IMR-90 (cell line): ENCODE measurements at regions not wholly inside any gene's neighbourhood (a gene's known extent, or its start where the extent isn't known, plus 50 kb on each side); places are given as distances from the start of the nearest gene placed in this dataset.
A peak's percentile ranks its signal among the peaks of the same experiment; 100 is the strongest.

Source experiments
- ATAC-seq: fragments of 200-7000 bp; cut with Tn5 transposase; 2 replicates; pipeline ENCODE4 v1.9.1; 2020; ENCODE audit warnings: low read depth, mild to moderate bottlenecking, moderate library complexity
- BruUV-seq: library from RNA; stranded (reverse); fragments of 400-500 nt; replicated peaks from 2 replicates; lab custom pipeline; 2021; lab: Mats Ljungman, UMichigan
- CTCF ChIA-PET: fragments of 300-600 bp; formaldehyde crosslinking; extraction: SDS; loops from one replicate; lab custom pipeline; 2021; ENCODE audit warnings: antibody characterized with exemption; lab: Yijun Ruan, JAX
- POLR2A ChIA-PET: fragments of 300-600 bp; sonication (Branson Sonifier 250); formaldehyde crosslinking; loops from one replicate; lab custom pipeline; 2022; ENCODE audit warnings: antibody characterized with exemption; ENCODE audit not compliant: unreplicated experiment; lab: Charles Lee
- DNase-seq: peaks from one replicate; pipeline ENCODE4 v3.0.0; 2013
- H2AFZ ChIP-seq: replicated peaks from 2 replicates; pipeline ENCODE3; 2013; ENCODE audit warnings: low read length, mild to moderate bottlenecking; ENCODE audit not compliant: poor library complexity
- H2AK5ac ChIP-seq: 2 replicates; pipeline ENCODE4 v1.6.1; 2013; ENCODE audit warnings: low read depth, low read length, inconsistent platforms
- H2AK9ac ChIP-seq: replicated peaks from 2 replicates; pipeline ENCODE3; 2013; ENCODE audit warnings: mild to moderate bottlenecking, low read depth, low read length, moderate library complexity; ENCODE audit not compliant: poor library complexity
- H2BK120ac ChIP-seq: 2 replicates; pipeline ENCODE4 v1.6.1; 2013; ENCODE audit warnings: low read depth, low read length, inconsistent platforms
- H2BK15ac ChIP-seq: 3 replicates; pipeline ENCODE4 v1.6.1; 2013; ENCODE audit warnings: low read depth, low read length, inconsistent platforms
- H2BK20ac ChIP-seq: 2 replicates; pipeline ENCODE4 v1.6.1; 2013; ENCODE audit warnings: low read depth, mild to moderate bottlenecking, inconsistent platforms, low read length, moderate library complexity
- H2BK5ac ChIP-seq: 2 replicates; pipeline ENCODE4 v1.6.1; 2013; ENCODE audit warnings: mild to moderate bottlenecking, low read depth, low read length, inconsistent platforms; ENCODE audit not compliant: poor library complexity, severe bottlenecking
- H3K14ac ChIP-seq: replicated peaks from 2 replicates; pipeline ENCODE4 v1.6.1; 2013; ENCODE audit warnings: low read depth, low read length, inconsistent platforms
- H3K18ac ChIP-seq: 2 replicates; pipeline ENCODE4 v1.6.1; 2013; ENCODE audit warnings: low read depth, low read length, control low read depth
- H3K23ac ChIP-seq: 2 replicates; pipeline ENCODE4 v1.6.1; 2013; ENCODE audit warnings: low read depth, low read length, inconsistent platforms
- H3K27ac ChIP-seq: 2 replicates; pipeline ENCODE4 v1.5.1; 2013; ENCODE audit warnings: mild to moderate bottlenecking, control low read depth, low read length; ENCODE audit not compliant: insufficient read depth
- H3K27me3 ChIP-seq: 2 replicates; pipeline ENCODE4 v1.6.1; 2013; ENCODE audit warnings: low read length; ENCODE audit not compliant: control insufficient read depth, insufficient read depth
- H3K36me3 ChIP-seq: 2 replicates; pipeline ENCODE4 v1.6.1; 2013; ENCODE audit warnings: low read length, mixed read lengths; ENCODE audit not compliant: control insufficient read depth, insufficient read depth
- H3K4ac ChIP-seq: 2 replicates; pipeline ENCODE4 v1.6.1; 2013; ENCODE audit warnings: low read depth, low read length, inconsistent platforms
- H3K4me1 ChIP-seq: 2 replicates; pipeline ENCODE4 v1.6.1; 2013; ENCODE audit warnings: low read length, mixed read lengths; ENCODE audit not compliant: control insufficient read depth, insufficient read depth
- H3K4me2 ChIP-seq: 2 replicates; pipeline ENCODE4 v1.6.1; 2013; ENCODE audit warnings: low read depth, mild to moderate bottlenecking, control low read depth, low read length, moderate library complexity
- H3K4me3 ChIP-seq: 2 replicates; pipeline ENCODE4 v1.5.1; 2013; ENCODE audit warnings: low read depth, mild to moderate bottlenecking, control low read depth, low read length, moderate library complexity; ENCODE audit not compliant: insufficient read depth
- H3K56ac ChIP-seq: 2 replicates; pipeline ENCODE4 v1.6.1; 2013; ENCODE audit warnings: low read length, inconsistent platforms; ENCODE audit not compliant: insufficient read depth; ENCODE audit errors: extremely low read depth
- H3K79me1 ChIP-seq, 2 experiments: 2 replicates each; pipeline ENCODE4 v1.6.1; 2013; ENCODE audit warnings: low read length in 2 of 2, inconsistent platforms in 1 of 2, low read depth in 1 of 2
- H3K9ac ChIP-seq: 2 replicates; pipeline ENCODE4 v1.6.1; 2013; ENCODE audit warnings: low read depth, low read length, control low read depth
- H3K9me1 ChIP-seq: 2 replicates; pipeline ENCODE4 v1.6.1; 2013; ENCODE audit warnings: low read length, inconsistent platforms; ENCODE audit not compliant: insufficient read depth
- H3K9me3 ChIP-seq: 2 replicates; pipeline ENCODE4 v1.6.1; 2013; ENCODE audit warnings: low read length; ENCODE audit not compliant: control insufficient read depth, insufficient read depth
- H4K20me1 ChIP-seq: 2 replicates; pipeline ENCODE4 v1.6.1; 2013; ENCODE audit warnings: low read length, inconsistent platforms; ENCODE audit not compliant: insufficient read depth
- H4K5ac ChIP-seq: 2 replicates; pipeline ENCODE4 v1.6.1; 2013; ENCODE audit warnings: mild to moderate bottlenecking, low read depth, low read length, control low read depth
- H4K8ac ChIP-seq, 2 experiments: 2 replicates each; pipeline ENCODE4 v1.6.1; 2013; ENCODE audit warnings: low read depth in 2 of 2, low read length in 2 of 2, control low read depth in 1 of 2, inconsistent platforms in 1 of 2
- H4K91ac ChIP-seq: 2 replicates; pipeline ENCODE4 v1.6.1; 2013; ENCODE audit warnings: low read depth, low read length, inconsistent platforms; ENCODE audit not compliant: insufficient read depth
- BHLHE40 ChIP-seq: fragments of 150-350 bp; IDR thresholded peaks from 2 replicates; pipeline ENCODE4 v1.6.1; 2016; ENCODE audit warnings: mild to moderate bottlenecking, low read depth, low read length
- CHD1 ChIP-seq: IDR thresholded peaks from 2 replicates; pipeline ENCODE4 v1.6.1; 2012; ENCODE audit warnings: low read depth, low read length, improper control_type of control experiment
- FOS ChIP-seq: fragments of 150-350 bp; IDR thresholded peaks from 2 replicates; pipeline ENCODE4 v1.6.1; 2016; ENCODE audit warnings: low read depth, low read length
- MAFK ChIP-seq: IDR thresholded peaks from 2 replicates; pipeline ENCODE4 v1.6.1; 2012; ENCODE audit warnings: low read depth, low read length, improper control_type of control experiment
- MAZ ChIP-seq: IDR thresholded peaks from 2 replicates; pipeline ENCODE4 v1.6.1; 2012; ENCODE audit warnings: low read depth, mild to moderate bottlenecking, low read length, improper control_type of control experiment, moderate library complexity, borderline replicate concordance
- MXI1 ChIP-seq: IDR thresholded peaks from 2 replicates; pipeline ENCODE4 v1.6.1; 2012; ENCODE audit warnings: low read depth, mild to moderate bottlenecking, low read length, moderate library complexity, borderline replicate concordance
- POLR2A ChIP-seq: IDR thresholded peaks from 2 replicates; pipeline ENCODE4 v1.6.1; 2012; ENCODE audit warnings: mild to moderate bottlenecking, low read depth, low read length
- SMC3 ChIP-seq: fragments of 150-350 bp; IDR thresholded peaks from 2 replicates; pipeline ENCODE4 v1.6.1; 2016; ENCODE audit warnings: low read depth, mild to moderate bottlenecking, antibody characterized with exemption, low read length, moderate library complexity
- USF2 ChIP-seq: fragments of 150-350 bp; IDR thresholded peaks from 2 replicates; pipeline ENCODE4 v1.6.1; 2017; ENCODE audit warnings: mild to moderate bottlenecking, antibody characterized with exemption, low read length, low read depth
- WGBS, 2 experiments: methylation state at CpG; one replicate each; pipeline versions ENCODE4 v1.1.5 to v1.1.7; 2013; ENCODE audit warnings: missing lambda C conversion rate in 2 of 2; ENCODE audit not compliant: insufficient read length in 1 of 2; ENCODE audit errors: extremely low coverage in 2 of 2; 5-methylcytosine and 5-hydroxymethylcytosine counted together
- dilution Hi-C: fragments of 300-500 bp; cut with HindIII; formaldehyde crosslinking; loops from one replicate; pipeline ENCODE4 v1.14.3; 2018; ENCODE audit warnings: low sequenced_read_pairs; ENCODE audit not compliant: unreplicated experiment
- in situ Hi-C: fragments of 300-500 bp; cut with MboI; formaldehyde crosslinking; loops from 3 replicates; pipeline ENCODE4 v1.14.3; 2019; ENCODE audit warnings: low sequenced_read_pairs, inconsistent platforms, mixed read lengths
- intact Hi-C: fragments of 100-400 bp; cut with micrococcal nuclease; formaldehyde crosslinking; loops from 2 replicates; pipeline ENCODE4 v1.10.0; 2022

GRCh38 chr18:59087391-59087790 lies 52.3 kb upstream of the SEC11C start:
- H3K23ac ChIP-seq, result no peak overlapping the region
- no peaks in the 10 kb centered on the region for H3K79me1 ChIP-seq
- H2AK5ac ChIP-seq, result no peak overlapping the region
- peaks cover 28% of the 10 kb centered on the region for H3K27me3 ChIP-seq
- H2BK120ac ChIP-seq, result no peak overlapping the region
- no peaks in the 10 kb centered on the region; the same call in 1 of the 2 replicates for H3K4me1 ChIP-seq
- no peak overlapping the region for H3K56ac ChIP-seq
- H4K8ac ChIP-seq, result no peak overlapping the region
- H3K27ac ChIP-seq, result no peak overlapping the region
- no peak for TF ChIP-seq MAFK
- TF ChIP-seq CHD1, result no peak
- no peak for TF ChIP-seq MAZ
- no peak for TF ChIP-seq BHLHE40
- no peak for TF ChIP-seq USF2
- no peak for TF ChIP-seq POLR2A
- TF ChIP-seq SMC3, result no peak
- TF ChIP-seq MXI1, result no peak
- TF ChIP-seq FOS, result no peak
- dilution Hi-C loops, result no loop called here
- no peak overlapping the region for H3K14ac ChIP-seq
- H2BK15ac ChIP-seq, result no peak overlapping the region
- no peak overlapping the region for H2BK5ac ChIP-seq
- no peaks in the 10 kb centered on the region for H3K9me1 ChIP-seq
- no peak overlapping the region for H4K91ac ChIP-seq
- no peak overlapping the region for H3K18ac ChIP-seq
- in situ Hi-C loops, result no loop called here
- H3K9ac ChIP-seq, result no peak overlapping the region
- no peak overlapping the region for H2AK9ac ChIP-seq
- H3K4ac ChIP-seq, result no peak overlapping the region
- WGBS, 2 experiments, result no CpG with 5 or more reads among the region's 3 CpGs
- no peaks in the 10 kb centered on the region for H3K36me3 ChIP-seq
- no peak overlapping the region for H2AFZ ChIP-seq
- no peaks in the 10 kb centered on the region for H3K9me3 ChIP-seq
- POLR2A ChIA-PET, result no interaction called here
- no peak overlapping the region for H4K5ac ChIP-seq
- peak; percentile 7 for DNase-seq
- intact Hi-C loops, result no loop called here
- no peak for ATAC-seq
- no peaks in the 10 kb centered on the region for H4K20me1 ChIP-seq
- no TSS peak for BruUV-seq
- H3K4me2 ChIP-seq, result no peak overlapping the region
- CTCF ChIA-PET, result no interaction called here
- no peak overlapping the region for H3K4me3 ChIP-seq
- no peak overlapping the region for H2BK20ac ChIP-seq
